ENCODE measurements at regions not wholly inside any gene's neighbourhood (a gene's known extent, or its start where the extent isn't known, plus 50 kb on each side); places are given as distances from the start of the nearest gene placed in this dataset.

DNA sequence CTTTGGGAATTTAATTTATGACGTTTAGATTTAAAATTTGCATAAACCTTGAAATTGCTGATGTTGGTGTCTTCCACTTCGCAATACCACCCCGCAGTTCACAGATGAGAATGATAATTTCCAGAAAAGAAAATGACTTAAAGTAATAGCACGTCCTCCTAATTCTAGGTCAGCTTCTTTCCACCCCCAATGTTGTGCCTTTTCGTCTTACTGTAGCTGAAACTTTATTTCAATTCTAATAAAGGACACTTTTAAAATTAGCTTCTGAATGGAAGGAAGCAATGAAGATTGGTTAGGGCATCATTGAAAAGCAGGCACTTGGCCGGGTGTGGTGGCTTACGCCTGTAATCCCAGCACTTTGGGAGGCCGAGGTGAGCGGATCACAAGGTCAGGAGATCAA lies 107.4 kb downstream of the MYCN start:
- TF ChIP-seq, protein P1, sequence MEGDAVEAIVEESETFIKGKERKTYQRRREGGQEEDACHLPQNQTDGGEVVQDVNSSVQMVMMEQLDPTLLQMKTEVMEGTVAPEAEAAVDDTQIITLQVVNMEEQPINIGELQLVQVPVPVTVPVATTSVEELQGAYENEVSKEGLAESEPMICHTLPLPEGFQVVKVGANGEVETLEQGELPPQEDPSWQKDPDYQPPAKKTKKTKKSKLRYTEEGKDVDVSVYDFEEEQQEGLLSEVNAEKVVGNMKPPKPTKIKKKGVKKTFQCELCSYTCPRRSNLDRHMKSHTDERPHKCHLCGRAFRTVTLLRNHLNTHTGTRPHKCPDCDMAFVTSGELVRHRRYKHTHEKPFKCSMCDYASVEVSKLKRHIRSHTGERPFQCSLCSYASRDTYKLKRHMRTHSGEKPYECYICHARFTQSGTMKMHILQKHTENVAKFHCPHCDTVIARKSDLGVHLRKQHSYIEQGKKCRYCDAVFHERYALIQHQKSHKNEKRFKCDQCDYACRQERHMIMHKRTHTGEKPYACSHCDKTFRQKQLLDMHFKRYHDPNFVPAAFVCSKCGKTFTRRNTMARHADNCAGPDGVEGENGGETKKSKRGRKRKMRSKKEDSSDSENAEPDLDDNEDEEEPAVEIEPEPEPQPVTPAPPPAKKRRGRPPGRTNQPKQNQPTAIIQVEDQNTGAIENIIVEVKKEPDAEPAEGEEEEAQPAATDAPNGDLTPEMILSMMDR (IDR thresholded peaks at IDR 0.05; ENCODE audit: insufficient read depth, low read depth, low read length, missing control alignments), result no peak
- H3K4me3 ChIP-seq (ENCODE audit: low read length), result no peak overlapping the region
- DNase-seq (ENCODE audit: low read depth), result no peak

GRCh38 chr2:16046649-16047048 lies 106.3 kb downstream of the MYCN start:
- no peak overlapping the region for H3K4me3 ChIP-seq (ENCODE audit: low read length)
- TF ChIP-seq, protein P1 (IDR thresholded peaks at IDR 0.05; ENCODE audit: insufficient read depth, low read depth, low read length, missing control alignments), result no peak
- no peak for DNase-seq (ENCODE audit: low read depth)

DNA sequence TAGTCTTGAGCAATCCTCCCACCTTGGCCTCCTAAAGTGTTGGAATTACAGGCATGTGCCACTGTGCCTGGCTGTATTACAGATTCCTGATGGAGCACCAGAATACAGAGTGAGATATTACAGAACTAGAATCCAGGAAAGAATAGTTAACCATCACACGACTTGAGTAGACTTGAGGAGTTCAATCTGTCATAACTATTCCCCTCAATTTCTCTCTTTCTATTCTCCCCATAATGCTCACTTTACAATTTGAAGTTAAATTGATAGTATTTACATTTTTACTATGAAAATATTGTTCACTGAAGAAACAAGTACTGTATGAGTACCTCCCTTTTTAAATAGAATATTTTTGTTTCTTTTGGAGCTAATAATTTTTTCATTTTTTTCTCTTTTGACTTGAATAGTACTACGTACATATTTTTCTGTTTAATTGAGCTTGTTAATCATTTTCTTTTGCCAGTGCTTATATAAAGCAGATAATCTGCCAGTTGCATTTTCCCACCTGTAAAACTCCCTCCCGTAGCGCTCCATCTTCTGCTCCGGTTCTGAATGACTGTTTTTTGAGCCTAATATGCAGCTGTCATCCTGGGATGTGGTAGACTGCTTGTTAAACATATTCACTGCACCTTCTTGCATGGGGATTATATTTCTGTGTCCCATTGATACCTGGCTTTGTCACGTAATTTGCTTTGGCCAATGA lies 105.5 kb downstream of the MYCN start:
- no peak for DNase-seq (ENCODE audit: low read depth)
- H3K4me3 ChIP-seq (ENCODE audit: low read length), result no peak overlapping the region
- TF ChIP-seq, protein P1 (IDR thresholded peaks at IDR 0.05; ENCODE audit: insufficient read depth, low read depth, low read length, missing control alignments), result no peak

- TF ChIP-seq, protein P1 (IDR thresholded peaks at IDR 0.05; ENCODE audit: insufficient read depth, low read depth, low read length, missing control alignments), result no peak
- no peak overlapping the region for H3K4me3 ChIP-seq (ENCODE audit: low read length)
- no peak for DNase-seq (ENCODE audit: low read depth)
Observed at GRCh38 chr2:16044946-16045456, 104.7 kb downstream of the MYCN start.

DNA sequence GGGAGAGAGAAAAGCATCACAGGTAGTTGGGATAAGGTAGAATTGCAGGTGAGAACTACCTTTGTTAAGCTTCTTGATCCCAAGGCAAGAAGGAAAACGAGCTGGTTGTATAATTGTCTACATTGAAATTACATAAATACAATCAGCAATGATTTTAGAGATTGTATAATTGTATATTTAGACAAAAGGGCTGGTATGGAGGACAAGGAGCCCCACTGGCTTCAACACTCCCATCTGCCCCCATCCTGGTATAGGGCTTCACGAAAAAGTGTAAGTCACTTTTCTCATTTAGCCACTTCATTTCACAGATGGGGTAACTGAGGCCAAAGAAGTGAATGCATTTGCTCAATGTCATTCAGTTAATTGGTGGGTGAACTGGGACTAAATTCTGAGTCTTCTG lies 103.3 kb downstream of the MYCN start:
- TF ChIP-seq, protein P1 (IDR thresholded peaks at IDR 0.05; ENCODE audit: insufficient read depth, low read depth, low read length, missing control alignments), result no peak
- DNase-seq (ENCODE audit: low read depth), result no peak
- no peak overlapping the region for H3K4me3 ChIP-seq (ENCODE audit: low read length)

DNA sequence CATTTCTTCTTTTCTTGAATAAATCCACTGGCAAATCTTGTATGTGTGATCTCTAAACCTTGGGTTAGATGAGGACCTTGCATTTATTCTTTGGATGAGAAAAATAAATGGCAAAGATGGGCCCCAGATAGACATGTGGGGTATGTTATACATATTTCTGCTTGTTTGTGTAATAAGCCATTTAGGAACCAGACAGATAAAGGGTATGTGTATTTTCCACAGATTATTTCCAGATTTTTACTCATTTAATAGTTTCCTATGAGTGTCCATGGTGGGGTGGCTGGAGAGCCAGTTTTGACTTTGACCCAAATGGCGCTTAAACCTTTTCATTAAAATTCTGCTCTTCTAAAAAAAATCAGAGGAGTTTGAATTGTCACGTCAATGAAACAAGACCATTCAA lies 102.8 kb downstream of the MYCN start:
- TF ChIP-seq, protein P1 (IDR thresholded peaks at IDR 0.05; ENCODE audit: insufficient read depth, low read depth, low read length, missing control alignments), result no peak
- no peak for DNase-seq (ENCODE audit: low read depth)
- no peak overlapping the region for H3K4me3 ChIP-seq (ENCODE audit: low read length)

- no peak for DNase-seq (ENCODE audit: low read depth)
- H3K4me3 ChIP-seq (ENCODE audit: low read length), result no peak overlapping the region
- TF ChIP-seq, protein P1 (IDR thresholded peaks at IDR 0.05; ENCODE audit: insufficient read depth, low read depth, low read length, missing control alignments), result no peak
Observed at GRCh38 chr2:16042201-16042700, 101.9 kb downstream of the MYCN start.

Data from epithelial cell of esophagus (primary cell).